NOMO-1 treated with dmso at 0.1 percent for 144 hours (cell line): ENCODE measurements at regions not wholly inside any gene's neighbourhood (a gene's known extent, or its start where the extent isn't known, plus 50 kb on each side); places are given as distances from the start of the nearest gene placed in this dataset.

ENCODE experiments used
- DNase-seq: peaks from one replicate; lab custom pipeline; 2025; ENCODE audit not compliant: unreplicated experiment; lab: John Stamatoyannopoulos, UW

DNA sequence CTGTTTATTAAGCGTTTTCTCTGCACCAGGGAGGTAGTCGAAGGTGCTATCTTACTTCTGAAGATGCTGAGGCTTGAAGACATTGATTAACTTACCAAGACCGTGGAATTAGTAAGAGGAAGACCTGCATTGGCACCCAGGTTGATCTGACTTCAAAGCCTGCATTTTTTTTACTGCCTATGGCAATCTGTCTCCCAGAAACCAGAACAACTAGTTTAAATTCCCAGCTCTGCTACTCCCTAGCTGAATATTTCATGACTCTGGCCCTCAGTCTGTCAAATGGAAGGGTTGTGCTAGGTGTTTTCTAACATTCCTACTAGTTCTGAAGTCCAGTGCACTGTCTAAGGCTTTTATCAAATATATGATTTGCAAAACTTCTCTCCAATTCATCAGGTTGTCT lies 52.0 kb upstream of the GRAMD1B start:
- no peak for DNase-seq

DNA sequence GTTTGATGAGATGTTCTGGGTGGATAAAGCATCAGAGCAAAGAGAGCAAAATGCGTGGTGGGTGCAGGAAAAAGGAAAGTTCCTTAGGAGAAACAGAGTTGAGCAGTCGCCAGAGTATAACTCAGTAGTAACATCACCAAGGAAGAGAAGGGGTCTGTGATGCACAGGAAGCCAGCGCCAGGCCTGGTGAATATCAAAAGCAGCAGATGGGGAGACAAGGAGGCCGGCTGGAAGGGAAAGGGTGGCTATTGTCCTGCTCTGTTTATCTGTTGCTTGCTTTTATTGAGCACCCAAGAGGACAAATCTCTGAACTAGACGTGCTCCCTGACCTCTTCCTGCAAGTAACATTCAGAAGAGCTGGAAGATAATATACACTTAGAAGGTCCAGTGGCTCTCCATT lies 52.7 kb upstream of the GRAMD1B start:
- no peak for DNase-seq

DNA sequence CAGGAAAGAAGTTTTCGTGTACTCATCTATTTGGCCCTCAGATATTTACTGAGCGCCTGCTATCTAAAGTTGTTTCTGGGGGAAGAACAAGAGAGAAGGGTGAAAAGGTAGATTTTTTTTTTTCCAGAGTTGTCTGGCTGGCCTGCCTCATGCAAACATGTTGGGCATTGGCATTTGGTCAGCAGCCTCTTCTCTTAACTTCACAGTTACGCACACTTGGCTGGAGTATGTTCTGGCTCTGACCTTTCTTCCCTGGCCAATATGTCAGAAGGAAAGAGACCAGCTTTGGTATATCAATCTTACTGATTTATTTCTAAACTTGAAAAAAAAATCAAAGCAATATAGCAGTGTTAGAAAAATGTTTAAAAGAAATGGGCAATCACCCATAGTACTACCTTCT lies 54.2 kb upstream of the GRAMD1B start:
- no peak for DNase-seq

DNA sequence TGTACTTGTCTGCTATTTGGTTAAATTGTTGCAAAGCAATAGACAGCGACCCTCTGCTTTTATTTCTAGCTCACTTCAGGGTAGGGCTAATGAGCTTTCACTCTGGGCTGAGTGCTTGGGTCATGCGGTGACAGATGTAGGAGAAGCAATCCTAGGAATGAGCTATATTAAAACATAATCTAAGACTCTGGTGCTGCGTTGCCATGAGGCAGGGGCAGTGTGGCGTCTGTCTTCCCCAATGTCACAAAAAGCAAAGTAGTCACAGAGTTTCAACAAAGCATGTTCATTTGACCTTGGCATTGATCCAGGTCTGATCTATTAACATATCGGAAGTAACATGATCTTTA lies 55.5 kb upstream of the GRAMD1B start:
- no peak for DNase-seq

DNA sequence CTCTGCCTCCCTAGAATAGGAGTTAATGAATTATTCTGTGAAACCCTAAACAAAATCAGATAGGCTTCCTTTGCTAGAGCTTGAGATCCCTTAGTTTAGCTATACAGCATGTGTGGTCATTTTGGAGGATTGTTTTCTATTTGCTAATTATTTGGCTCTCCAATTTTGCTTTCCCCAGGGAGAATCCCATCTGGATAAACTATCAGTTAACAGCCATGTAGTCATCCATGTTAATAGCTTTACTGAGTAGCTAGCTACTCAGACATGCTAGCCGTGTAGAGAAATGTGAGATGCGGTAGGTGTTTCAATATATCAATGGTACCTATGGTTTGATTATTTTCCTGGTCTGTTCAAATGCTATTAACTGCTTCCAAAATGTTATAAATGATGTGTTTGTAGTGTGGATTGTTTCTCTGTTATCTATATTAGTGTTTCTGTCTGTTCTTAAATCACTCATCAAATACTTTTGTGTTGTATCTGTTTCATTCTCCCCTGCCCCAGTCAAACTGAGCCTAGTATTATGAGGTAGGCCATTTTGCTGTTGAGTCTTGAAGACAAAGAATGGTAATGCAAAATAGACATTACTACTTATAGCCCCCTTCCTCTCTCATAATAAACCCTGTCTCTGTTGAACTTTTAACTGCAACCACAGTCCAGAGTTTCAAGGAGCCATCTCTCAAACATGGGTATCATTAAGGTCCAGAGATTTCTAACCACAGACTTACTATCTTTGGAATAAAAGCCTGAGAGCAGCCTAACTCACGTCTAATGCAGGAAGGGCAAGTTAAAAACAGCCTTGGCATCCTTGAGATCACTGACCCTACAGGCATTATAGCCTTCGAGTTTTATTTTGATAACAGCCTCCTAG lies 56.1 kb upstream of the GRAMD1B start:
- DNase-seq = no peak

DNA sequence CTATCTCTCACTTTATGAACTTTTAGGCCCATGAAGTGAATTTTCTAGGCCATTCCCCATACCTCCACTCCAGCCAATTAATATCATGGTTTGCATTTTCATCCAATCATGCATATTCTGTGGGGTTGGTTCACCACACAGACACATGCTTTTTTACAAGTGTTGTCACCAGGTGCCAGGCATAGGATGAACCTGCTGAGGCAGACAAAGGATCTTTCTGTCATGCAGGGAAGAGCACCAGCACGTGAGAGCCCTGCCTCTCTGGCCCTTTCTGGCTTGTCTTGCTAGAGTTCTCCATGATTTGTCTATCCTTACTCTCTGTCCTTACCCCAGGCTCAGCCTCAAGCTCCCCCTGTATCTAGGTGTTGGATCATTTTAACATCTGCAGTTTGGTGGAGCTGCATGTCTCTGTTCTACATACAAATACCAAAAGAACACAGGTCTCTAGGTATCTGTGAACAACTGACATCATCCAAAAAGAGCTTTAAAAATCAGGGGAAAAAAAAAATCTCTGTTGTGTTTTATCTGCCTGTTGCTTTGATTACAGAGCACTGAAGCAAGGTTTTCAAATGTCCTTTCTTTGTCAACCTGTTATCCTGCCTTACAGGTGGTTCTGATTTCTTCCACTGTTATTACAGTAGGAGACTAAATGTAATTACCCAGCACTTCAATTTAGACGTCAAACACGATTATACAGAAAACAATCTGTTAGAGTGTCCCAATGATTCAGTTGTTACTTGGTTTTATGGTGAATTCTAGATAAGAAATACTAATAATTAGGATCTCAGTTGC lies 58.4 kb upstream of the GRAMD1B start:
- no peak for DNase-seq

DNA sequence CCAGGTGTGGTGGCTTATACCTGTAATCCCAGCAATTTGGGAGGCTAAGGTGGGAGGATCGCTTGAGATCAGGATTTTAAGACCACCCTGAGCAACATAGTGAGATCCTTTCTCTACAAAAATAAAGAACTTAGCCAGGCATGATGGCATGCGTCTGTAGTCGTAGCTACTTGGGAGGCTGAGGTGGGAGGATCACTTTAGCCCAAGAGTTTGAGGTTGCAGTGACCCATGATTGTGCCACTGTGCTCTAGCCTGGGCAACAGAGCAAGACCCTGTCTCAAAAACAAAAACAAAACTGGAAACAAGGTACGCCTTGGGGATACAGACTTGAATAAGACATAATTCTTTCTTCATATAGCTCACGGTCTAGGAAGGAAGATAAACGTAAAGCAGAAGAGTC lies 63.1 kb upstream of the GRAMD1B start:
- no peak for DNase-seq

DNA sequence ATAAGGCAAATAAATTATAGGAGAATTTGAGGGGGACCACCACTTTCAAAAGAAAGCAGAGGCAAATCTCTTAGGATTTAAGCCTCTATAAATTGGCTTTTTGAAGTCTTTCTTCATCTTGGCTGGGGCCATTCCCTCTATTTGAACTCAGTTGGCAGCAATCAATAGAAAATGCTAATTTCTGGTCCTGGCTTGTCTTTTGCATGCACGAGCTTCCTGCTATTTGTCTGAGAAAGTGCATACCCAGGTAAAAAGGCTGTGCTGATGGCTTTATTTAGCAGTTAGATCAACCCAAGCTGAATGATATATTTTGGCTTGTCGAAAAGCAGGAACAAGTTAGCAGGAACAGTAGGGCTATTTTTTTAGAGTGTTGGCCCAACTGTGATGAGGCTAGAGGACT lies 64.1 kb upstream of the GRAMD1B start:
- DNase-seq = no peak

DNA sequence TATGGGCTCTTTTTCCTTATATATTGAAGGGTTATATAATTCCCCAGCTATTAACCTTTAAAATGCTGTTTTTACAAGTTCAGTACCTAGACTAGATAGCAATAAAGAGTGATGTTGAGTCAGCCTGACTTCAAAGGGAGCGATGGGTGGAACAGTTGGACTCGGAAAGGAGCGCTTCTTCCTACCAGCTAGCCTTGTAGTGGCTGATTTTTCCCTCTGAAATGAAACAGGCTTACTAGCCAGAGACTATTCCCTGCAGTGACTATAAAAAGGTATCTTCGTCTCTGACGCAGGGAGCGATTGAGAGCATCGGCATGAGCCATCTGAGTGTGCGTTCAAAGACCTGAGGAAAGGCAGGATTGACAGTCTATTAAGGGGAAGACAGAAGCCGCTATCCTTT lies 66.0 kb upstream of the GRAMD1B start:
- no peak for DNase-seq

DNA sequence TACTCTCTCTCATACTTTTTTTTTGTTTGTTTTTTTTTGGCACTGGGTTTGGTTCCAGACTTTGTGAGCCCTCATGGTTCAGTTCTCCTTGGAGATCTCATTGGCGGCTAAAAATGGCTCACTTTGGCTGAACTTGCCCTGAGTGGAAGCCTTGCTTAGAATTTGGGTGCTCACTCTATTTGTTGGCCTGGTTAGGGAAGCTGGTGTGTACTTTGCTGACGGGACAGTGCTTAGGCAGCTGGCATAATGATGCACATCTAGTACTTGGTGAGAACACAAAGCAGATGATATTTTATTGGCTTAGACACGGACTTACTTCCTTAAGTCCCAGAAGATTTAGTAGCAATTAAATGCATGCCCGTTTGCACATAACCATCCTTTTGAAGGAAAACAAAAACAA lies 66.5 kb upstream of the GRAMD1B start:
- DNase-seq = no peak

DNA sequence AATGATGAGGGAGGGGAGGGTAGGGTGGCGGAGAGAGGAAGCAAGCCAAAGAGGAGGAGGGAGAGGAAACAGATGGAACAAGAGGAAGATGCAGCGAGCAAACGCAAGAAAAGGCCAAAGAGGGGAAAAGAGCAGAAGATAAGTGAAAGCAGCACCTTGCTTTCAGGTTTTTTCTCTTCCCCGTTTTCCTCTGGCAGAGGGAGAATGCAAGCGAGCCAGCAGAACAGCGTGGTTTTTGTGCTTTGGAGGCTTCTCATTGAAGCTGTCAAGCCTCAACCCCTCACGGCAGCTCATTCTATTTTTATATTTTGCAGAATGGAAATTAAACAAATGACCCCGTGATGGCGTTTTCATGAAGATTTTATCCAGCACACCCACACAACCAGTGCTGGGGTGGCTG lies 67.1 kb upstream of the GRAMD1B start:
- DNase-seq = peak; percentile 12

DNA sequence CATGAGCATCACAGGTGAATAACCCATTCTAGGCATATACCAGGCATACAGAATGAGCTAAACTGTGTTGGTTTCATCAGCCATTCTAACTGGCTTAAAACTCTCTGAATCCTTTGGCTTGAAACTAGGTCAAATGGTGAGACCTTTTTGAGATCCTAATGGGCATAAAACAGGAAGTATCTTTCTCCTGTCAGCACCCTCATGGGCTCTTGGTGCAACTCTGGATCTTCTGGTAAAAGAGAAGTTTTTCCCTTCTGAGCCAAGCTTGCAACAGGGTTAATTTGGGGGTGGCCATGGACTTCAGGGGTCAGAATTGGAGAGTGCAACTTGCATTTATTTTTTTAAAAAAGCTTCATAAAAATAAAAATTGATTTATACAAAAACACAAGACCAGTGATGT lies 67.9 kb upstream of the GRAMD1B start:
- no peak for DNase-seq

DNA sequence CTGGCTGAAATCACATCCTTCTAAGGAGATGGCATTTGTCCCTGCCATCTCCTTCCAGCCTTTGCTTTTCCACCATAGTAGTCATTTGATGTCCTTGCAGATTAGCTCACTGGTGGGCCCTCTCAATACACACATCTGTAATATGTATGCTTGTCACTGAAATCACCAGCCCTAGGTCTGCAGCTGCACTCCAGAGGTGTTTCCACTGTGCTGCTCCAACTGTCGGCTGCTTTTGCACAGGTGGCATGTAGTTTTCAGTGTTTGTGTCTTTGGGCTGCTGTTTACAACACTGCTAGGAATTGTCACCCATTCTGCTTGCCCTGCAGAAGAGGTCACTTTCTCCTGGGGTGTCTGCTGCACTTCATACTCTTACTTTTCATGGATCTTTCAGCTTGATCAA lies 69.0 kb upstream of the GRAMD1B start:
- DNase-seq = no peak

DNA sequence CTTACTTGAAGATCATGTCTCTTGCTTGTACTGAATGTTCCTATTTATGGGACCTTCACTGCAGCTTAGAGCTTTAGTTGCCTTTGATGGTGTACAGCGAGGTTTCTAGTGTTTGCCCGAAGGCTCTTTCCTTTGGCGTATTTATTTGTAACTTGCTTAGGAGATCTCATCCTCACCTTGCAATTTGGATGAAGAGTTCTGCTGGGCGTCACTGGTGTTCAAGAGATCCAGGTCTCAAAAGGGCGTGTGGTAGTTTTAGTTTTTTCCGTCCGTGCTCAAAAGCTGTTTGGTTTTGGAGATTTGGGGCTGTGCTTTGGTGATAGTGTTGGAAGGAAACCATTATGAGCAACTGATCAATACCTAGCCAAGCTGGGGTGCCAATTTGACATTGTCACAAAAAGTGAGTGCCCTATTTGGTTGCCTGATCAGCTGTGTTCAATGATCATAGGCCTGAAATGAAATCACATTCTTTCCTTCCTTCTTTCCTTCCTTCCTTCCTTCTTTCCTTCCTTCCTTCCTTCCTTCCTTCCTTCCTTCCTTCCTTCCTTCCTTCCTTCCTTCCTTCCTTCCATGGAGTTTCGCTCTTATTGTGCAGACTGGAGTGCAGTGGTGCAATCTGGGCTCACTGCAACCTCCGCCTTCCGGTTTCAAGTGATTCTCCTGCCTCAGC lies 69.7 kb upstream of the GRAMD1B start:
- no peak for DNase-seq

DNA sequence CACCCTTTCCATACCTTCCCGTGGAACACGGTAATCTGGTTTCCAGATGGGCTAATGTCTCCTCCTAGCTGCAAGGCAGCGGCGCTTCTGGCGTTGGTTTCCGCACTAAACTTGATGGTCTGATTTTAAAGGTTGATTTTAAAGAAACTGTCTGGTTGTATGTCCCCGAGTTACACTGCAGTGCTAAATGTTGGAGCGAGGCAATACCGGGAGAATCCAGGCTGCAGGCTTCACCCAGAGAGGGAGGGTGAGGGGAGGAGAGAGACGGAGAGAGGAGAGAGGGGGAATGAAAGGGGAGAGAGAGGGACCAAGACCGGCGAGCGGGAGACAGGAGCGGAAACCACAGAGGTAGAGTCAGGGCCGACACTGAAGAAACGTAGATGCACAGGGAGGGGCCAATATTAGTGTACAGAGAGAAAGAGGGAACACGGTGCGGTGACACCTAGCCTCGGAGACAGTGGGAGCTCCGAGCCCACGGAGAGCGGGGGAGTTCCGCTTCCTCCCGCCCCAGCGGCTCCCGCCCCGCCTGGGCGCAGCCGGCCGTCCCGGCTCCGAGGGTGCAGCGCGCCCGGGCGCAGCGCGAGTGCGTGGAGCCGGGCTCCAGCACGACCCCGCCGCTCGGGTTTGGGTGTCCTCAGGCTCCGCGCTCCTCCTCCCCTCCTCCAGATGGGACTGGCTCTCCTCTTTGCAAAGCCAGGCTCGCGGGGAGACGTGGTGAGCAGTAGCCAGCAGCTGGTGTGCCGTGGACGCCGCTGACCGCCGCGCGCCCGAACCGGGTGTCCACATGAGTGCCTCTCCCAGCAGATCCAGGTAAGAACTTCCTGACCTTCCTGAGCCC lies 71.9 kb upstream of the GRAMD1B start:
- DNase-seq = peak; percentile 23

DNA sequence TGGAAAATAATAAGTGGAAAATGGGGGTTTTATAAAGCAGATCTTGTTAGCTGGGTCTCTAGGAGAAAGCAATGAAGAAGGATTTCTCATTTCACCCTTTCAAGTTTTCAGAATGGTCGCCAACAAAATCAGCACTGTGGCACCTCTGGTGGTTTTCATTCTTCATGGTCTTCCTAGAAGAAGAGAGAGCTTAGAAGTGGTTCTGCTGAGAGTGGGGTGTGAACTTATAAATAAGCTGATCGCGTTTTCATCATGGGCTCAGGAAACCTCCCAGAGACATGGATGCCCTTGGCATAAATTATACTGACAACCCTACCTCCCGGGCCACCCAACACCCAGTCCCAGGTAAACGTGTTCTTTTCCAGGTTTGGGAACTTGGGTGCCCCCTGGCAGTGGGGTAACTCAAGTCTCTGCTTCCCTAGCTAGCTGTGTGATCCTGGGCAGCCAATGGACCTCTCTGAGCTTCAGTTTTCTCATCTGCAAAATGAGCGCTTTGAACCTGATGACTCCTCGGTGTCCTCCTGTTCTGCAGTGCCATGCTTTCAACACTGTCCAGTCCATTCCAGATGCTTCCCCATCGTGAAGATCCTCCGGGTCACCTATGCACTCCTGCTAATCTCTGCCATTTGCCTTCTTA lies 72.6 kb upstream of the GRAMD1B start:
- no peak for DNase-seq

DNA sequence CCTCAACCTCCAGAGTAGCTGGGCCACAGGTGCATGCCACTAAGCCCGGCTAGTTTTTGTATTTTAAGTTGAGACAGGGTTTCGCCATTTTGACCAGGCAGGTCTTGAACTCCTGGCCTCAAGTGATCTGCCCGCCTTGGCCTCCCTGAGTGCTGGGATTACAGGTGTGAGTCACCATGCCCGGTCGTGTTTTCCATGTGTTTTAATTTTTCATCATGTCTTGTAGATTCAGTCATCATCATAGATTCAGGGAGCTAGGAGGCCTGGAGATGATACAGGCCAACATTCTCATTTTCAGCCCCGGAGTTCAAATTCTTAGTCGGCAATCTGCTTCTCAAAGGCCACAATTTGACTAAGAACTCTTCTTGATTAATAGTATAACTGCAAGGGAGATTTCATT lies 73.5 kb upstream of the GRAMD1B start:
- no peak for DNase-seq

DNA sequence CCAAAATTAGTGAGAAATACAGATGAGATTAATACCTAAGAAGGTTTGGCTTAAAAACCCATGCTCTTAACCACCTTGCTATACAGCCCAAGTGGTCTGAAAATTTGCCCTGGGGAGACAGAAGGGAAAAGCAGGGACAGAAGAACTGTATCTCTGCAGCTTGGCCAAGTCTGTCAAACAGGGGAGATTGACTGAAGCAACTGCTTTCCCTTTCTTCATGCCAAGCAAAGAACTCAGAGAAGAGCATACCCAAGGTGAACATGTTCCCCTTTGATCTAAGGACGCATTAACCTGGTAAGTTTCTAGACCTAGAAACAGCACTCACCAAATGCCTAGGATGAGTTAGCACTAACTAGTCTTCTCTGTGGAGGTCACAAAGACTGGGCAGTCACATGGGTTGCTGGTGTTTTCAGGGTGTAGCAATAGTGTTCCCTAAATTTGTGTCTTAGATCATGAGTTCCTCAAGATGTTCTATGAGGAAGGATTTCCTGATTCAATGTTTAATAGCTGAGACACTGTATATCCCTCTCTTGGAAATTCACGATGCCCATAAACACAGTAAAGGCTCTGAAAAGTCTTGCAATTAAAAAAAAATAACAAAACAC lies 75.6 kb upstream of the GRAMD1B start:
- no peak for DNase-seq

DNA sequence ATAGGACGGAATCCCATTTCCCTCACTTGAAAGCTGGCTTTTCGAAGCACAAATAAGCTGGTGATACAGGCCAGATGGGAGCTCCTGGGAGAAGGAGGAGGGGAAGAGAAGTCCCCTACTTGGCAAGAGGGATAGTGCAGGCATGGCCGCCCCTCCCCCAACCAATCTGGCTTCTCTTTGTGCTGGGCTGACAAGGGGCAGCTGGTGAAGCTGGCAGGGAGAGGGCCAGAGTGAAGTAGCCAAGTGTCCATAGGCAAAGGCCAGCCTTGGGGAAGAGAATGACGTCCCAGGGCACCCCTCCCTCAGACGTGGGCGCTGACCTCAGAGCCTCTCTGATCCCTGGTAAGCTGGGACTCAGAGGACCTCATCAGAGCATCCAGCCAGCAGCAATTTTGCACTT lies 78.7 kb upstream of the GRAMD1B start:
- no peak for DNase-seq

DNA sequence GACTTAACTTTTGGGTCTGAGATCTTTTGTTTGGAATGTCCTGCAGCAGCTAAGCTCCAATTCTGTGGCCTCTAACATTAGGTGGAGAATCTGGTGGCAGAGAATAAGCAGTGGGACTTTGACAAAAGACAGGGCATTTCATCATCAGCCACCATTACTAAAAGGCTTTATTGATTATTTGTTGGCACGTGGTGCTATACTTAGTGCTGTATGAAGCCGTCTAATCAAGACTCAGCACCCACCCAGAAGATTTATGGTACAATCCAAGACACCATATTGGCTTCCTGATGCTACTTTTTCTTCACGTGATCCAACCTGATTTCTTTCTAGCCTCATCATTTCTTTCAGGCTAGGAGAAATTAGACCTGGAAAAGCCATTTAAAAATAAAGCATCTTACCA lies 80.7 kb upstream of the GRAMD1B start:
- DNase-seq = no peak
